ENCODE measurements at regions not wholly inside any gene's neighbourhood (a gene's known extent, or its start where the extent isn't known, plus 50 kb on each side); places are given as distances from the start of the nearest gene placed in this dataset.
"Not testable (repeated sequence)": the region's sequence is repeated elsewhere in the genome, so short reads cannot be mapped to it uniquely, and the experiment has no call there.

DNA sequence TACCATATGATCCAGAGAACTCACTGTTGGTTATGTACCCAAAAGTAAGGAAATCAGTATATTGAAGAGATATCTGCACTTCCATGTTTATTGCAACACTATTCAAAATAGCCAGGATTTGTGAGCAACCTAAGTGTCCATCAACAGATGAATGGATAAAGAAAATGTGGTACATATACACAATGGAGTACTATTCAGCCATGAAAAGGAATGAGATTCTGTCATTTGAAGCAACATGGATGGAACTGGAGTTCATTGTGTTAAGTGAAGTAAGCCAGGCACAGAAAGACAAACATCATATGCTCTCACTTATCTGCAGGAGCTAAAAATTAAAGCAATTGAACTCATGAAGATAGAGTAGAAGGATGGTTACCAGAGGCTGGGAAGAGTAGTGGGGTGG lies 510.5 kb downstream of the KLHL13 start:
- not testable (repeated sequence) for H3K27ac ChIP-seq (ENCODE audit: low read depth, low read length); H3K4me1 ChIP-seq (ENCODE audit: control insufficient read depth, insufficient read depth, low read length); H3K27me3 ChIP-seq (ENCODE audit: control insufficient read depth, insufficient read depth, low read length); H3K36me3 ChIP-seq (ENCODE audit: control insufficient read depth, insufficient read depth, low read length); H3K4me3 ChIP-seq (ENCODE audit: low read depth, low read length); H3K9ac ChIP-seq (ENCODE audit: low read depth, low read length)
- peaks cover 31% of the 10 kb centered on the region for H3K9me3 ChIP-seq (ENCODE audit: control insufficient read depth, insufficient read depth, low read length)

DNA sequence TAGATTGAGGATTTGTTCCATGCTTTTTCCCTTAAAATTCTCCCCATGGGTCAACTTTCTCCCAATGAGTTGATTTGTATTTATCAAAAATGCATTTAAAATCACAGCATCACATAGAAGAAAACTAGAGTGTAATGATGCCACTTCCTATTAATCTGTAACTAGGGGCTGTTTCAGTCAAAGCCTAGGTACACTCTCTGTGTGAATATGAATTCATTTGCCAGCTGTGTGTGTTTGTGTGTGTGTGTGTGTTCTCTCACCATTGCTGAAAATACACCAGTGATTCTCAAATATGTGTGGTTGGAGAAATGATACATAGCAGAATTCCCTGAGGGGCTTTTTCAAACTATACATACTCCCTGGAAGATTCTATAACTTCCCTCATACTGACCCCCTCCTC lies 546.5 kb downstream of the KLHL13 start:
- H3K9me3 ChIP-seq (ENCODE audit: control insufficient read depth, insufficient read depth, low read length) = no peaks in the 10 kb centered on the region; the same call in 1 of the 2 replicates
- no peaks in the 10 kb centered on the region for H3K36me3 ChIP-seq (ENCODE audit: control insufficient read depth, insufficient read depth, low read length)
- H3K27ac ChIP-seq (ENCODE audit: low read depth, low read length) = no peak overlapping the region
- H3K9ac ChIP-seq (ENCODE audit: low read depth, low read length) = no peak overlapping the region
- no peaks in the 10 kb centered on the region for H3K27me3 ChIP-seq (ENCODE audit: control insufficient read depth, insufficient read depth, low read length)
- H3K4me3 ChIP-seq (ENCODE audit: low read depth, low read length) = no peak overlapping the region
- H3K4me1 ChIP-seq (ENCODE audit: control insufficient read depth, insufficient read depth, low read length) = no peaks in the 10 kb centered on the region

DNA sequence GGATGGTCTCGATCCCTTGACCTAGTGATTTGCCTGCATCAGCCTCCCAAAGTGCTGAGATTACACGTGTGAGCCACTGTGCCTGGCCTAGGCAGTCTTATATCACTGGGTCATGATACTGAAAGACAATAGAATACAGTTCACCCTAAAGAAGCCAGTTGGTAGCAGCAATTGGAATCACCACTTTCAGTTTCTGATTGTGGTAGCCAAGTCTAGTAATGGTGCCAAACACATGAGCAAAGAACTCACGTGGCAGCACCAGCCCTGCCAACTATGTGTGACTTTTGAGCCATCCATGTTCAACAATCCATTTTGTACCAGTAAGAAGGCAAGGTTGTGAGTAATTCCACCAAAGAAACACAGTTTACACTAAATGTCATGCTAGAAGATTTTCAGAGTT lies 548.4 kb downstream of the KLHL13 start:
- Histone ChIP-seq H3K9ac (ENCODE audit: low read depth, low read length) (no peak overlapping the region), H3K27me3 (ENCODE audit: control insufficient read depth, insufficient read depth, low read length) (no peaks in the 10 kb centered on the region), H3K4me1 (ENCODE audit: control insufficient read depth, insufficient read depth, low read length) (no peaks in the 10 kb centered on the region), H3K9me3 (ENCODE audit: control insufficient read depth, insufficient read depth, low read length) (peaks cover 5% of the 10 kb centered on the region), H3K27ac (ENCODE audit: low read depth, low read length) (no peak overlapping the region), H3K36me3 (ENCODE audit: control insufficient read depth, insufficient read depth, low read length) (no peaks in the 10 kb centered on the region), H3K4me3 (ENCODE audit: low read depth, low read length) (no peak overlapping the region)

DNA sequence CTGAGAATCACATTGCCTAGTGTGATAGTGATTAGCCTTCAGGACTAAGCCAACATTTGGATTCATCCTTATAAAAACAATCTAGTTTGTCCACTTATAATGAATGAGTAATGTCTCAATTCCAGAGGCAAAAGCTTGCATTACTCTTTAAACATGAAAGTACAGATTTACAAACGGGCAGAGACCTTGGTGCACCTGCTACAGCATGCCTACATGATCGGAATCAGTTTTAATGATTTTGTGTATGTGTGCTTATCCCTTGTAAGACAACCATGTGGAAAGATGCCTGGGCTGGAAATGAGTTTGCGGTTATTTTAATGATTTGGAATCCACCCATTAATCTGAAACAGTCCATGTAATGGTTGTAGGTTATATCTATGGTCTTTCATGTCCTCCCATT lies 572.7 kb downstream of the KLHL13 start:
- Histone ChIP-seq H3K27me3 (ENCODE audit: control insufficient read depth, insufficient read depth, low read length) (no peaks in the 10 kb centered on the region), H3K4me3 (ENCODE audit: low read depth, low read length) (no peak overlapping the region), H3K27ac (ENCODE audit: low read depth, low read length) (no peak overlapping the region), H3K4me1 (ENCODE audit: control insufficient read depth, insufficient read depth, low read length) (no peaks in the 10 kb centered on the region), H3K9ac (ENCODE audit: low read depth, low read length) (no peak overlapping the region), H3K36me3 (ENCODE audit: control insufficient read depth, insufficient read depth, low read length) (no peaks in the 10 kb centered on the region), H3K9me3 (ENCODE audit: control insufficient read depth, insufficient read depth, low read length) (no peaks in the 10 kb centered on the region)

DNA sequence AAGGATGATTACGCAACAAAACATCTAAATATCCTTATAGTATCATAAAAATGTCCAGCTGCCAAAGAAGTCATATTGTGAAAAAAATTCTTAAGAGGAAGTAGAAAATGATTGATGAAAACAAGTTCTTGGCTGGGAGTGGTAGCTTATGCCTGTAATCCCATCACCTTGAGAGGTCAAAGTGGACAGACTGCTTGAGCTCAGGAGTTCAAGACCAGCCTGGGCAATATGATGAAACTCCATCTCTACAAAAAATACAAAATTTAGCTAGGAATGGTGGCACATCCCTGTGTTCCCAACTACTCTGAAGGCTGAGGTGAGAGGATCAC lies 577.6 kb downstream of the KLHL13 start:
- no peaks in the 10 kb centered on the region for H3K36me3 ChIP-seq (ENCODE audit: control insufficient read depth, insufficient read depth, low read length)
- no peaks in the 10 kb centered on the region for H3K4me1 ChIP-seq (ENCODE audit: control insufficient read depth, insufficient read depth, low read length)
- H3K9ac ChIP-seq (ENCODE audit: low read depth, low read length) = no peak overlapping the region
- H3K9me3 ChIP-seq (ENCODE audit: control insufficient read depth, insufficient read depth, low read length) = no peaks in the 10 kb centered on the region
- no peaks in the 10 kb centered on the region for H3K27me3 ChIP-seq (ENCODE audit: control insufficient read depth, insufficient read depth, low read length)
- H3K27ac ChIP-seq (ENCODE audit: low read depth, low read length) = no peak overlapping the region
- H3K4me3 ChIP-seq (ENCODE audit: low read depth, low read length) = no peak overlapping the region

DNA sequence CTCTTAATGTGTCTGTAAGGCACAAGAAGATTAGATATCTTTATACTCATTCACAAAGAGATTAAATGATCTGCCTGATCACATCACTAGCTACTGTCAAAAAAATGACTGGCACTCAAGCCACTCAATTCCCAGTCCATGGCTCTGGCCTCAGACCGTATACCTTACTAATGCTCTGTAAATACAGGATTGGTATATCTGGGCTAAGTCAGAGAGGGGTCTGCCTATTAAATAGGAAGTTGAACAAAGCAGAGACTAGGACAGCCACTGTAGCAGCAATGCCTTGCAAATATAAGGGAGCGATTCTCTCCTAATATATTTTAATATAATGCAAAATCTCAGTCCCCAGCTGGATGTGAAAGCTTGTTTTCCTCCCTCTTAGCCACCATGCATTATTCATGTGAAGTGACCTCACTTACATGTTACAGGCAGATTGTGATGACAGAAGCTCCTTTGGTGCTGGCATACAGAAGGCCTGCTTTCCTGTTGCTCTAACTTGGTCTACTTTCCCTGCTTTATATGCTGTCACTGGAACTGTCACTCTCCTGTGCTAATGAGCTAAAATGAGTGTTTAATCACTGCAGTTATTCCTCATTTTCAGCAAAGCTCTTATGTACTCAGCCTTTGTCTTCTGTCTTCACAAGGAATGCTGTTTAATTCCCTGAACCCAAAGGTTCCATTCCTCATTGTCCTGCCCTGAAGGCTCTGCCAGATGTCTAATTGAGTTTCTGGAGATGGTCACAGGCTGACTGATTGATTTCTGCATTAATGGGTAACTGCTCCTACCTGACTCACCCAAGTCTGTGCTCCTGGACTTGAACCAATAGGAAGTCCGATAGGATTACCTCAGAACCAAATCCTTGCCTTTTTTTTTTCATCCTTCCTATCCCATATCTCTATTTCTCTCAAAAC lies 578.2 kb downstream of the KLHL13 start:
- H3K36me3 ChIP-seq (ENCODE audit: control insufficient read depth, insufficient read depth, low read length) = no peaks in the 10 kb centered on the region

DNA sequence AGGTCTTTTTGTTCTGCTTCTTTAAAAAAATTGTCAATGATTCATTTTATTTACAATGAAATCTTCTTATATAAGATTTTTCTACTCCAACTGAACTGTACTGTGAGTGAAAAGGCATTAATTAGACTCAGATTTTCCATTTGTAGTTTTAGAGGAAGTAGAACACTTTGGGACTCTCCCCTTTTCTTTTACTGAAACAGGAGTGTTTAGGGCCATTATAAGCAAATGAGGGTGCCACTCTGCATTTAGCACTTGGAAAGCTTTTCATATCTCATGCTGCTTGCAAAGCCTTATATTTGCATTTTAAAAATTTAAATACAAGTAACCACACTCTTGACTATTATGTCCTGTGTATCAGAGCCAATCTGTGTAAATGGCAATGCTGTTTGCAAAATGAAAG lies 584.3 kb downstream of the KLHL13 start:
- Histone ChIP-seq H3K9me3 (ENCODE audit: control insufficient read depth, insufficient read depth, low read length) (no peaks in the 10 kb centered on the region), H3K27me3 (ENCODE audit: control insufficient read depth, insufficient read depth, low read length) (no peaks in the 10 kb centered on the region; the same call in 1 of the 2 replicates), H3K4me1 (ENCODE audit: control insufficient read depth, insufficient read depth, low read length) (no peaks in the 10 kb centered on the region), H3K36me3 (ENCODE audit: control insufficient read depth, insufficient read depth, low read length) (no peaks in the 10 kb centered on the region), H3K4me3 (ENCODE audit: low read depth, low read length) (no peak overlapping the region), H3K9ac (ENCODE audit: low read depth, low read length) (no peak overlapping the region), H3K27ac (ENCODE audit: low read depth, low read length) (no peak overlapping the region)

More for the DNA sequence above, 578.2 kb downstream of the KLHL13 start:
- no peak overlapping the region for H3K27ac ChIP-seq (ENCODE audit: low read depth, low read length)
- no peak overlapping the region for H3K4me3 ChIP-seq (ENCODE audit: low read depth, low read length)
- H3K27me3 ChIP-seq (ENCODE audit: control insufficient read depth, insufficient read depth, low read length) = no peaks in the 10 kb centered on the region
- no peak overlapping the region for H3K9ac ChIP-seq (ENCODE audit: low read depth, low read length)
- no peaks in the 10 kb centered on the region for H3K4me1 ChIP-seq (ENCODE audit: control insufficient read depth, insufficient read depth, low read length)
- no peaks in the 10 kb centered on the region for H3K9me3 ChIP-seq (ENCODE audit: control insufficient read depth, insufficient read depth, low read length)

DNA sequence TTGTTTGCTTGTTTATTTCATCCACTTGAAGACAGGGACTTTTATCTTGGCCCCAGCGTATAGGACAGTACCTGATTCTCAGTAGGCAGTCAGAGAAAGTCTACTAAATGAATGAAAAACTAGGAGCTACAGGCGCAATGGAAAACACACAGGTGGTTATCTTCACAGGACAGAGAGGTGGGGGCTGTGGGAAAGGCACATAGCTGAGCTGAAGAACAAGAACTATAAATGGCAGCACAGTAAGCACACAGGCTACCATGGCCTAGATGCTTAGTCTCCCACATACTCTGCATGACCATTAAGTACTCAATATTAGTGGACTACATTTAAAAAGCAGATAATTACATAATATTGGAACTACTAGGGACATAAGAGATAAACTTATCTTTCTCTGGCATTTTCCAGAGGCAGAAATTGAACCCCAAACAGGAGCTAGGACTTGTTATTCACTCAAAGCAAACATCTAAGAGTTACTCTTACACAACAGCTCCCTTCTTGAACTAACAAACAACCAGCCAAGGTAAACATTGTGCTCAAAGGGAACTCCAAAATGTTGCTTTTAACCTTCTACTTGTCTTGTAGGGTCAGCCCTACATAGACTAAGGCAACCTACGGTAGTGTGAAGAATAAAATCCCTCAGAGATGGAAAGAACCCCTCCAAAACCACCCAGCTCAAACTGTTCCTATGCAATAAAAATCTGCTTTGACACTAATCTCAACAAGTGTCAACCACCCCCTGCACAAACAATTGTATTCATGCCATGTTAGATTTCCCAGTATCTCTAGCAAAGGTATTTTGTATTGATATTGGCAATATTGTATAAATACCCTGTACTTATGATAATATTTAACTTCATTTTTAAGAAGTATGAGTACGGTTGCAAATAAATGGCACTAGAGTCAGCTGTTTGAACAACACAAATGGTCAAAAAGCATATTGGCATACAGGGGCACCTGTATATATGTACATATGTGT lies 593.6 kb downstream of the KLHL13 start:
- no peaks in the 10 kb centered on the region for H3K36me3 ChIP-seq (ENCODE audit: control insufficient read depth, insufficient read depth, low read length)
- peaks cover 7% of the 10 kb centered on the region; the same call in 1 of the 2 replicates for H3K27me3 ChIP-seq (ENCODE audit: control insufficient read depth, insufficient read depth, low read length)
- no peak overlapping the region for H3K9ac ChIP-seq (ENCODE audit: low read depth, low read length)
- H3K9me3 ChIP-seq (ENCODE audit: control insufficient read depth, insufficient read depth, low read length) = no peaks in the 10 kb centered on the region
- H3K4me3 ChIP-seq (ENCODE audit: low read depth, low read length) = no peak overlapping the region
- no peaks in the 10 kb centered on the region for H3K4me1 ChIP-seq (ENCODE audit: control insufficient read depth, insufficient read depth, low read length)
- H3K27ac ChIP-seq (ENCODE audit: low read depth, low read length) = no peak overlapping the region

DNA sequence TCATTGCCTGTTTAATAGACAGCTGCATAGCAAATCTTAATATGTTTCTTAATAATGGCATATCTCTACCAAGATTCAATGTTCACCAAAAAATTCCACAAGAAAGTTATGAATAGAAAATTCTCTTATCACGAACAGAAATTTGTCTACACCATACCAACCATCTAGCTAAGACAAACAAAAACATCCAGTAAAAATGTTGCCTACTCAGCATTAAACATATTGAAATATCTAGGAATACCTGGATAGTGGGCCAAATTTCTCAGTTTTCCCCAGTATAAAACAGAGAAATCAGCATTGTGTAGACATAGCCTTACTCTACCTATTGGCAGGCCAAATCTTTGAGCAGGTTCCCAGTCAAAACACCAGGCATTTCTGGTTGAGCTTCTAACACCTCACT lies 598.6 kb downstream of the KLHL13 start:
- Histone ChIP-seq H3K27me3 (ENCODE audit: control insufficient read depth, insufficient read depth, low read length) (0 out of 2 replicates have a peak, but pooled peaks cover 7% of the 10 kb centered on the region), H3K36me3 (ENCODE audit: control insufficient read depth, insufficient read depth, low read length) (no peaks in the 10 kb centered on the region), H3K4me3 (ENCODE audit: low read depth, low read length) (no peak overlapping the region), H3K4me1 (ENCODE audit: control insufficient read depth, insufficient read depth, low read length) (no peaks in the 10 kb centered on the region), H3K27ac (ENCODE audit: low read depth, low read length) (no peak overlapping the region), H3K9ac (ENCODE audit: low read depth, low read length) (no peak overlapping the region), H3K9me3 (ENCODE audit: control insufficient read depth, insufficient read depth, low read length) (no peaks in the 10 kb centered on the region)

DNA sequence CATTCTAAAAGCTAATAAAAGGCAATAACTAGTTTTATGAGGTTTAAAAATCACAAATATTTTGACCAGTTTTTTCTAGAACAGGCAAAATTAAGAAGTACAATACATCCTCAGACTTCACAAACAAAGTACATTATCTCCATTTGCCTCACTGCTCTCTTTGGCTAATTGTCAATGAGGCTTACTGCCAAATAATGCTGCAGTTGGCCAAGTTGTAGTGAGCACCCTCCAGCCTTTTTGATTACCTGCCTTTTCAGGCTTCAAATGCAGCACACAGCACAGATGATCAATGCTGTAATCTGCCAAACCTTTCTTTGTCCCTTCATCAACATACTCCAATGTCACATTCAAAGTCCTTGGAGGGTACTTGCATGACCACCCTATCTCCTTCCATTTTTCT lies 605.2 kb downstream of the KLHL13 start:
- H3K9ac ChIP-seq (ENCODE audit: low read depth, low read length) = no peak overlapping the region
- H3K27me3 ChIP-seq (ENCODE audit: control insufficient read depth, insufficient read depth, low read length) = no peaks in the 10 kb centered on the region
- no peaks in the 10 kb centered on the region for H3K36me3 ChIP-seq (ENCODE audit: control insufficient read depth, insufficient read depth, low read length)
- peaks cover 3% of the 10 kb centered on the region; the same call in 1 of the 2 replicates for H3K4me1 ChIP-seq (ENCODE audit: control insufficient read depth, insufficient read depth, low read length)
- no peaks in the 10 kb centered on the region for H3K9me3 ChIP-seq (ENCODE audit: control insufficient read depth, insufficient read depth, low read length)
- H3K4me3 ChIP-seq (ENCODE audit: low read depth, low read length) = no peak overlapping the region
- H3K27ac ChIP-seq (ENCODE audit: low read depth, low read length) = no peak overlapping the region

DNA sequence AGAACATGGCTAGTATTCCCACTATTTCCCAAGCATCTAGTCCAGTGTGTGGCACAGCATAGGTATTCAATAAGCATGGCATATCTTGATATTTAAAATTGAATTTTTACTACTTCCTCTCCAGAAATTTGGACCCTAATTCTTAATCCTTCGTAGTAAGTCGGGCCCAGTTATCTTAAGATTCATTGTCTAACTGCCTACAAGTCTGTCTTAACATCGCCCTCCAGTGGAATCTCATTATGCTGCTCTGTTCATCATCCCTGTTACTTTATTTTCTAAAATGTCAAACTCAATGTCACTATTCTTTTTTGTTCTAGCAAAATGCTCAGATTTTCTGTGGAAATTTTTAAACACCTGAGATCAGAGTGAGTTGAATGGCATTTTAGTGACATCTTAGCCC lies 606.2 kb downstream of the KLHL13 start:
- Histone ChIP-seq H3K4me3 (ENCODE audit: low read depth, low read length) (no peak overlapping the region), H3K27me3 (ENCODE audit: control insufficient read depth, insufficient read depth, low read length) (no peaks in the 10 kb centered on the region), H3K9ac (ENCODE audit: low read depth, low read length) (no peak overlapping the region), H3K4me1 (ENCODE audit: control insufficient read depth, insufficient read depth, low read length) (peaks cover 3% of the 10 kb centered on the region; the same call in 1 of the 2 replicates), H3K9me3 (ENCODE audit: control insufficient read depth, insufficient read depth, low read length) (no peaks in the 10 kb centered on the region), H3K27ac (ENCODE audit: low read depth, low read length) (no peak overlapping the region), H3K36me3 (ENCODE audit: control insufficient read depth, insufficient read depth, low read length) (no peaks in the 10 kb centered on the region)

All from HUES48 (cell line).